ENCODE measurements at regions not wholly inside any gene's neighbourhood (a gene's known extent, or its start where the extent isn't known, plus 50 kb on each side); places are given as distances from the start of the nearest gene placed in this dataset.

- H3K4me2 ChIP-seq (ENCODE audit: low read depth, low read length, poor library complexity, severe bottlenecking), result no peak overlapping the region
- H4K20me1 ChIP-seq (ENCODE audit: insufficient read depth, low read length, poor library complexity, severe bottlenecking), result no peaks in the 10 kb centered on the region
- no peaks in the 10 kb centered on the region for H3K36me3 ChIP-seq (ENCODE audit: insufficient read depth, low read length)
- peaks cover 22% of the 10 kb centered on the region for H3K4me1 ChIP-seq (ENCODE audit: insufficient read depth, low read length, poor library complexity, severe bottlenecking)
- no peaks in the 10 kb centered on the region for H3K79me2 ChIP-seq (ENCODE audit: insufficient read depth, low read length)
- H3K4me3 ChIP-seq (ENCODE audit: low read length, poor library complexity, severe bottlenecking), result no peak overlapping the region
- TF ChIP-seq, protein P1, sequence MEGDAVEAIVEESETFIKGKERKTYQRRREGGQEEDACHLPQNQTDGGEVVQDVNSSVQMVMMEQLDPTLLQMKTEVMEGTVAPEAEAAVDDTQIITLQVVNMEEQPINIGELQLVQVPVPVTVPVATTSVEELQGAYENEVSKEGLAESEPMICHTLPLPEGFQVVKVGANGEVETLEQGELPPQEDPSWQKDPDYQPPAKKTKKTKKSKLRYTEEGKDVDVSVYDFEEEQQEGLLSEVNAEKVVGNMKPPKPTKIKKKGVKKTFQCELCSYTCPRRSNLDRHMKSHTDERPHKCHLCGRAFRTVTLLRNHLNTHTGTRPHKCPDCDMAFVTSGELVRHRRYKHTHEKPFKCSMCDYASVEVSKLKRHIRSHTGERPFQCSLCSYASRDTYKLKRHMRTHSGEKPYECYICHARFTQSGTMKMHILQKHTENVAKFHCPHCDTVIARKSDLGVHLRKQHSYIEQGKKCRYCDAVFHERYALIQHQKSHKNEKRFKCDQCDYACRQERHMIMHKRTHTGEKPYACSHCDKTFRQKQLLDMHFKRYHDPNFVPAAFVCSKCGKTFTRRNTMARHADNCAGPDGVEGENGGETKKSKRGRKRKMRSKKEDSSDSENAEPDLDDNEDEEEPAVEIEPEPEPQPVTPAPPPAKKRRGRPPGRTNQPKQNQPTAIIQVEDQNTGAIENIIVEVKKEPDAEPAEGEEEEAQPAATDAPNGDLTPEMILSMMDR (conservative IDR thresholded peaks at IDR 0.05; ENCODE audit: low read length), result no peak
- no peak for TF ChIP-seq EZH2phosphoT487 (IDR thresholded peaks at IDR 0.05; ENCODE audit: borderline replicate concordance)
- no peak overlapping the region for H3K9ac ChIP-seq (ENCODE audit: low read depth, low read length, poor library complexity, severe bottlenecking)
- no peaks in the 10 kb centered on the region for H3K27me3 ChIP-seq (ENCODE audit: insufficient read depth, low read length, poor library complexity, severe bottlenecking)
- H3F3A ChIP-seq (ENCODE audit: low read depth), result peaks cover 3% of the 10 kb centered on the region; the same call in 1 of the 2 replicates
- peaks cover 8% of the 10 kb centered on the region; the same call in 1 of the 2 replicates for H3K9me3 ChIP-seq (ENCODE audit: insufficient read depth, low read depth, low read length)
- H2AFZ ChIP-seq (ENCODE audit: low read length), result no peak overlapping the region
- H3K9me2 ChIP-seq (replicated peaks; ENCODE audit: low read depth, low read length), result no peaks in the 10 kb centered on the region
Observed at GRCh38 chr10:6659451-6659850, 79.4 kb upstream of the PRKCQ start.

- peaks cover 25% of the 10 kb centered on the region for H3K4me1 ChIP-seq (ENCODE audit: insufficient read depth, low read length, poor library complexity, severe bottlenecking)
- H2AFZ ChIP-seq (ENCODE audit: low read length), result no peak overlapping the region
- no peak for TF ChIP-seq EZH2phosphoT487 (IDR thresholded peaks at IDR 0.05; ENCODE audit: borderline replicate concordance)
- TF ChIP-seq, protein P1 (conservative IDR thresholded peaks at IDR 0.05; ENCODE audit: low read length), result no peak
- no peaks in the 10 kb centered on the region for H3F3A ChIP-seq (ENCODE audit: low read depth)
- no peak overlapping the region for H3K9ac ChIP-seq (ENCODE audit: low read depth, low read length, poor library complexity, severe bottlenecking)
- no peaks in the 10 kb centered on the region for H4K20me1 ChIP-seq (ENCODE audit: insufficient read depth, low read length, poor library complexity, severe bottlenecking)
- H3K27me3 ChIP-seq (ENCODE audit: insufficient read depth, low read length, poor library complexity, severe bottlenecking), result no peaks in the 10 kb centered on the region
- H3K36me3 ChIP-seq (ENCODE audit: insufficient read depth, low read length), result no peaks in the 10 kb centered on the region
- no peaks in the 10 kb centered on the region for H3K9me2 ChIP-seq (replicated peaks; ENCODE audit: low read depth, low read length)
- no peaks in the 10 kb centered on the region for H3K79me2 ChIP-seq (ENCODE audit: insufficient read depth, low read length)
- H3K9me3 ChIP-seq (ENCODE audit: insufficient read depth, low read depth, low read length), result peaks cover 8% of the 10 kb centered on the region; the same call in 1 of the 2 replicates
- H3K4me3 ChIP-seq (ENCODE audit: low read length, poor library complexity, severe bottlenecking), result no peak overlapping the region
- no peak overlapping the region for H3K4me2 ChIP-seq (ENCODE audit: low read depth, low read length, poor library complexity, severe bottlenecking)
Observed at GRCh38 chr10:6657669-6658068, 77.6 kb upstream of the PRKCQ start.

GRCh38 chr10:6657196-6657595, 77.1 kb upstream of the PRKCQ start:
- H3K9me3 ChIP-seq (ENCODE audit: insufficient read depth, low read depth, low read length), result peaks cover 8% of the 10 kb centered on the region; the same call in 1 of the 2 replicates
- H3K4me2 ChIP-seq (ENCODE audit: low read depth, low read length, poor library complexity, severe bottlenecking), result no peak overlapping the region
- no peak for TF ChIP-seq EZH2phosphoT487 (IDR thresholded peaks at IDR 0.05; ENCODE audit: borderline replicate concordance)
- TF ChIP-seq, protein P1 (conservative IDR thresholded peaks at IDR 0.05; ENCODE audit: low read length), result no peak
- H3K36me3 ChIP-seq (ENCODE audit: insufficient read depth, low read length), result no peaks in the 10 kb centered on the region
- H2AFZ ChIP-seq (ENCODE audit: low read length), result peak overlapping the region; percentile 13; the same call in 1 of the 2 replicates
- no peak overlapping the region for H3K4me3 ChIP-seq (ENCODE audit: low read length, poor library complexity, severe bottlenecking)
- H3K79me2 ChIP-seq (ENCODE audit: insufficient read depth, low read length), result no peaks in the 10 kb centered on the region
- H3K9me2 ChIP-seq (replicated peaks; ENCODE audit: low read depth, low read length), result no peaks in the 10 kb centered on the region
- no peaks in the 10 kb centered on the region for H3F3A ChIP-seq (ENCODE audit: low read depth)
- no peak overlapping the region for H3K9ac ChIP-seq (ENCODE audit: low read depth, low read length, poor library complexity, severe bottlenecking)
- H3K4me1 ChIP-seq (ENCODE audit: insufficient read depth, low read length, poor library complexity, severe bottlenecking), result peaks cover 25% of the 10 kb centered on the region
- H3K27me3 ChIP-seq (ENCODE audit: insufficient read depth, low read length, poor library complexity, severe bottlenecking), result no peaks in the 10 kb centered on the region
- H4K20me1 ChIP-seq (ENCODE audit: insufficient read depth, low read length, poor library complexity, severe bottlenecking), result no peaks in the 10 kb centered on the region

Data from Loucy (cell line).